Transverse colon (tissue), 4 donors: ENCODE measurements at regions not wholly inside any gene's neighbourhood (a gene's known extent, or its start where the extent isn't known, plus 50 kb on each side); places are given as distances from the start of the nearest gene placed in this dataset.

Source experiments
- POLR2A ChIP-seq: fragments of 450-650 bp; IDR thresholded peaks from one replicate; pipeline ENCODE4 v1.6.1; 2016; ENCODE audit warnings: antibody characterized with exemption, mild to moderate bottlenecking, moderate library complexity
- POLR2AphosphoS5 ChIP-seq, 3 donors: sonication (generic); formaldehyde crosslinking; IDR thresholded peaks; one replicate each; pipeline ENCODE4 v1.6.1; 2016; ENCODE audit warnings: antibody characterized with exemption in 3 of 3
- TF ChIP-seq, protein P1 (sequence below), 5 experiments: fragments of 200-600 bp in 3 of 5; fragments of 450-650 bp in 2 of 5; sonication (generic) in 3 of 5; IDR thresholded peaks; 1 replicate in 2 of 5; 2 replicates in 3 of 5; pipeline ENCODE4 v1.5.1; 2016 to 2017; ENCODE audit warnings: antibody characterized with exemption in 5 of 5, inconsistent platforms in 3 of 5, mild to moderate bottlenecking in 2 of 5, moderate library complexity in 1 of 5

DNA sequence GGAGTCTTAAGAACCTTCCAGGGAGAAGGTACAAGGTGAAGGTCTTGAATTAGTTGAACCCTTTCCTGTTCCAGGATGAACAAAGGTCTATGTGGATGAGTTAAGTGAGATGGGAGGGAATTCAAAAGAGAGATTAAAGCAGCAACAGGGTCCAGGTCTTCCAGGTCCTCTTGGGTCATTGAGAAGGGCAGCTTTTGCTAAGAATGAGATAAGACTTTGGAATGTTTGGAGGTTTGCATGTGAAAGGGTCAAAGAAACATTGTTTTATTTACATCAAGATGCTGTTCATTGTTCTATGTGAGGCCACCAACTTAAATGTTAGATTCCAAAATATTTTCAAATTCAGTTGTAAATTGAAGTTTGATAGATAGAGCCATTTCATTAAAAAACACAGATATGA, 463.9 kb downstream of the ANXA1 start:
- TF ChIP-seq POLR2A (no peak), POLR2AphosphoS5 (IDR thresholded peaks at IDR 0.05) (no peak)
- TF ChIP-seq, protein P1, sequence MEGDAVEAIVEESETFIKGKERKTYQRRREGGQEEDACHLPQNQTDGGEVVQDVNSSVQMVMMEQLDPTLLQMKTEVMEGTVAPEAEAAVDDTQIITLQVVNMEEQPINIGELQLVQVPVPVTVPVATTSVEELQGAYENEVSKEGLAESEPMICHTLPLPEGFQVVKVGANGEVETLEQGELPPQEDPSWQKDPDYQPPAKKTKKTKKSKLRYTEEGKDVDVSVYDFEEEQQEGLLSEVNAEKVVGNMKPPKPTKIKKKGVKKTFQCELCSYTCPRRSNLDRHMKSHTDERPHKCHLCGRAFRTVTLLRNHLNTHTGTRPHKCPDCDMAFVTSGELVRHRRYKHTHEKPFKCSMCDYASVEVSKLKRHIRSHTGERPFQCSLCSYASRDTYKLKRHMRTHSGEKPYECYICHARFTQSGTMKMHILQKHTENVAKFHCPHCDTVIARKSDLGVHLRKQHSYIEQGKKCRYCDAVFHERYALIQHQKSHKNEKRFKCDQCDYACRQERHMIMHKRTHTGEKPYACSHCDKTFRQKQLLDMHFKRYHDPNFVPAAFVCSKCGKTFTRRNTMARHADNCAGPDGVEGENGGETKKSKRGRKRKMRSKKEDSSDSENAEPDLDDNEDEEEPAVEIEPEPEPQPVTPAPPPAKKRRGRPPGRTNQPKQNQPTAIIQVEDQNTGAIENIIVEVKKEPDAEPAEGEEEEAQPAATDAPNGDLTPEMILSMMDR (IDR thresholded peaks at IDR 0.05): no peak
